GM12872 (cell line): ENCODE measurements at regions not wholly inside any gene's neighbourhood (a gene's known extent, or its start where the extent isn't known, plus 50 kb on each side); places are given as distances from the start of the nearest gene placed in this dataset.

Experiments used
- TF ChIP-seq, protein P1 (sequence below): IDR thresholded peaks from 3 replicates; pipeline ENCODE4 v1.5.1; 2011; ENCODE audit warnings: low read depth, mild to moderate bottlenecking, low read length, moderate library complexity; ENCODE audit not compliant: insufficient read depth

DNA sequence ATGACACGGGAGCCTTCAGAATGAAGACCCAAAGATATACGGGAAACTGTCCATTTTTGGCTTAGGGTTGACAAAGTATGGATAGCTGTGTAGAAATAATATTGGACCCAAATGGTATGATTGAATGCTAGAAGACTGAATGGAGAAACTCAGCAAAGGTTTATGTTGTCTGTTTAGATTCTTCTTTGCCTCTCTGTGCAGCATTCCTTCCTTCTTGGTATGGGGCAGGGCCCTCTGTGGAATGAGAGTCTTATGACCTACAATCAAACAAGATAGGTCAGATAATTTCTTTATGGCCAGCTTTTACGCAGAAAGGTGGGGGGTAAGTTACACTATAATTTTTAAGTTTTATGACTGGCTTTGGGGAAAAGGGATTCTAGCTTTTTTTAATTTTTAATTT, 124.3 kb downstream of the PCDH10 start:
- TF ChIP-seq, protein P1, sequence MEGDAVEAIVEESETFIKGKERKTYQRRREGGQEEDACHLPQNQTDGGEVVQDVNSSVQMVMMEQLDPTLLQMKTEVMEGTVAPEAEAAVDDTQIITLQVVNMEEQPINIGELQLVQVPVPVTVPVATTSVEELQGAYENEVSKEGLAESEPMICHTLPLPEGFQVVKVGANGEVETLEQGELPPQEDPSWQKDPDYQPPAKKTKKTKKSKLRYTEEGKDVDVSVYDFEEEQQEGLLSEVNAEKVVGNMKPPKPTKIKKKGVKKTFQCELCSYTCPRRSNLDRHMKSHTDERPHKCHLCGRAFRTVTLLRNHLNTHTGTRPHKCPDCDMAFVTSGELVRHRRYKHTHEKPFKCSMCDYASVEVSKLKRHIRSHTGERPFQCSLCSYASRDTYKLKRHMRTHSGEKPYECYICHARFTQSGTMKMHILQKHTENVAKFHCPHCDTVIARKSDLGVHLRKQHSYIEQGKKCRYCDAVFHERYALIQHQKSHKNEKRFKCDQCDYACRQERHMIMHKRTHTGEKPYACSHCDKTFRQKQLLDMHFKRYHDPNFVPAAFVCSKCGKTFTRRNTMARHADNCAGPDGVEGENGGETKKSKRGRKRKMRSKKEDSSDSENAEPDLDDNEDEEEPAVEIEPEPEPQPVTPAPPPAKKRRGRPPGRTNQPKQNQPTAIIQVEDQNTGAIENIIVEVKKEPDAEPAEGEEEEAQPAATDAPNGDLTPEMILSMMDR = no peak

DNA sequence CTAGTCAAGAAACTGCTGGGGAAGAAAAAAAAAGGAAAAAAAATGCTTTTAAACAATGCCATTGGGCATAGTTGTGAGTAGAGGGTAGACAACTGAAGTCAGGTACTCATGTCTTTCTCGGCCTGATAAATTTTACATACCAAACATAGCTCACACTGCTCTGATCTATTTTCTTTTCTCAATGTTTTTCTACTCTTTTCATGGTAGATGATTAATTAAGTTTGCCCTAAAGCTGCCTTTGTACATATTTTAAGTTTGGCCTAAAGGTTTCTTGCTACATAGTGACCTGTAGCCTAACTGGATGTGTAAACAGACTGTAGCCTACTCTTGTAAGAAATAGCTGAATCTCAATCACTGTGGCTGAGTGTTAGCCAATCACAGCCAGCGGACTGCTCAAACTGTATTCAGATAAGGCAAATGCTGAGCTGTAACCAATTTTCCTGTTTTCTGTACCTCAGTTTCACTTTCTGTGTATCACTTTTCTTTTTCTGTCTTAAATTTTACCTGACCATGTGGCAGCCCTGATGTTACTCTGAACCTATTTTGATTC, 121.0 kb downstream of the PCDH10 start:
- TF ChIP-seq, protein P1 = no peak

DNA sequence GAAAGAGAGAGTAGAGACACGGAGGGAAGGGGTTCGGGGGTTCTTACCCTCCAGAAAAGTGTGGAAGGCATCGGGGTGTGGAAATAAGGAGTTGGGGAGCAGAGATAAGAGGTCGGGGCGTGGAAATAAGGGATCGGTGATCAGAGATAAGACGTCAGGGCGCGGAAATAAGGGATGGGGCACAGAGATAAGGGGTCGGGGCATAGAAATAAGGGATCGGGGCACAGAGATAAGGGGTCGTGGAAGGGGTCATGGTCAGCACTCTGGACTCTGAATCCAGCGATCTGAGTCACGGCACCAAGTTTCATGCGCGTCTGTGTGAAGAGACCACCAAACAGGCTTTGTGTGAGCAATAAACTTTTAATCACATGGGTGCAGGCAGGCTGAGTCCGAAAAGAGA, 119.1 kb downstream of the PCDH10 start:
- TF ChIP-seq, protein P1 = no peak

DNA sequence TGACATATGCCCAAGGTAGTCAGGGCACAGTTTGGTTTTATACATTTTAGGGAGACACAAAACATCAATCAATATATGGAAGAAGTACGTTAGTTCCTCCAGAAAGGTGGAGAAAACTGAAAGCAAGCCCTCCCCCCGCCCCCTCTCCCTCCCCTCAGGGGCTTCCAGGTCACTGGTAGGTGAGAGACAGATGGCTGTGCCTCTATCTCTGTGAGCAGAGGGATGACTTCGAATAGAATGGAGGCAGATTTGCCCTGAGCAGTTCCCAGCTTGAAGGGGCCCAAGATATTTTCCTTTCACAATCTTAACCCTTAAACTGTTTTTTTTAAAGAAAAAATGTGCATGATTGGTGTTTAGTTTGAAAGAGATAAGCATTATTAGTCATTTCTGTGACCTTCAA, 114.0 kb downstream of the PCDH10 start:
- TF ChIP-seq, protein P1 = no peak

DNA sequence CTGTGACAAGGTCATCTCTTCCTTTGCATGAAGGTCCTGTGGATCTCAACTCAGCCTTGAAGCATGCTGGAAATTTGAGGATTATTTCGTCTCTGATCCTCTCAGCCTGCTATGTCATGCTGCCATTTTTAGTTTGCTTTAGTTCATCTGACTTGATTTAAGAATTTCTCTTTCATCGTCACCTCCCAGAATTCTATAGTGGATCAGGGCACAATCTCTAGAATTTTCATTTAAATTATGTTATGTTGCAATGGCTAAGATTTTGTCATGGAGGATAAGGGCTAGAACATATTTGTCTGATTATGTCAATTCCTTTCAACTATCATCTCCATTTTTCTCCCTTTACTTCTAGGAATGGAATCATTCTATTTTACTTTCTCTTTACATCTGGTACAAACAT, 98.8 kb downstream of the PCDH10 start:
- TF ChIP-seq, protein P1 = no peak

DNA sequence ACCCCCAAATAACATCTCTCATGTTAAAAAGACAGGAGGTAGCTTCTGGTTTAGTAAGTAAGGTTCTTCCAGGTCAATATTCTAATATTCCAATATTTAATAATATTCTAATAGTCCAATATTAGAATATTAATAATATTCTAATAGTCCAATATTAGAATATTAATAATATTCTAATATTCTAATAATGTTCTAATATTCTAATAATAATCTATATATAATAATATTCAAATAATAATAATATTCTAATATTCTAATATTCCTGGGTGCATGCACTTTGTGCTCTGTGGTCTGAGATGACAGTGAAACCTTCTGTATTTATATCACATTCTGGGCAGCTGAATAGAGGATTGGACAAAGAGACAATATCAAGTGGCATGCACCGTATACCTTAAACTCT, 96.1 kb downstream of the PCDH10 start:
- TF ChIP-seq, protein P1 = no peak
